GM19351 (cell line): ENCODE measurements at regions not wholly inside any gene's neighbourhood (a gene's known extent, or its start where the extent isn't known, plus 50 kb on each side); places are given as distances from the start of the nearest gene placed in this dataset.
"Not testable (repeated sequence)": the region's sequence is repeated elsewhere in the genome, so short reads cannot be mapped to it uniquely, and the experiment has no call there.

Source experiments
- ATAC-seq: cut with Tn5 transposase; IDR thresholded peaks from one replicate; pipeline ENCODE4 v1.9.1; 2021; ENCODE audit warnings: mild to moderate bottlenecking, moderate library complexity; ENCODE audit not compliant: unreplicated experiment

DNA sequence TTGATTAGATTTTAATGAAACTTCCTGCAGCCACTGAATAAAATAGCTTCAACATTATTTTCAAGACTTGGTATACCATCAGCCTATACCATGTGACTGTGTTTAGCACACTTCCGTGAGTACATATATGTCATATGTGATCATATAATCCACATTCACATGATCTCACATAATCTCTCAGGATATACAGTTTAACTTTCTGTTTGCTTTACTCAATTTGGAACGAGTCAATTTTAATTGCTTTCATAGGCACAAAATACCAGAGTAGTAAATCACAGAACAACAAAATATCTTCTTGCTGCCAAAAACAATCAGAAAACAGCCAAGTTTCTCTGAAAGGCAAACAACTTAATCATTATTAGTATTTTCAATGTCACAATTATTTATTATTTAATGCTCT, 731.1 kb upstream of the DIAPH2 start:
- ATAC-seq, result no peak

DNA sequence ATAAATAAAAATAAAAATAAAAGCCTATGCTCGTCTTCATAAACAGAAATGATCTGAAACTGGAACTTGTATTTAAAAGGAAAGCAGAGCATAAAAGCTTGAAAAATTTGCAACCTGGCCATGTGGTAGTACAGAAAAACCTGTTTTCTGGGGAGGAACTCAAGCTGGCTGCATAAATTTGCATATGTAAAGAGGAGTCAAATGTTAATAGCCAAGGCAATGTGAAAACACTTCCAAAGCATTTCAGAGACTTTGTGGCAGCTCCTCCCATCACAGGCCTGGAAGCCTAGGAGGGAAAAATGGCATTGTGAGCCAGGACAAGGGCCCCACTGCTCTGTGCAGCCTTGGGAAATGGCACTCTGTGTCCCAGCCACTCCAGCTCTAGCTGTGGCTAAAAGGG, 727.9 kb upstream of the DIAPH2 start:
- no peak for ATAC-seq

DNA sequence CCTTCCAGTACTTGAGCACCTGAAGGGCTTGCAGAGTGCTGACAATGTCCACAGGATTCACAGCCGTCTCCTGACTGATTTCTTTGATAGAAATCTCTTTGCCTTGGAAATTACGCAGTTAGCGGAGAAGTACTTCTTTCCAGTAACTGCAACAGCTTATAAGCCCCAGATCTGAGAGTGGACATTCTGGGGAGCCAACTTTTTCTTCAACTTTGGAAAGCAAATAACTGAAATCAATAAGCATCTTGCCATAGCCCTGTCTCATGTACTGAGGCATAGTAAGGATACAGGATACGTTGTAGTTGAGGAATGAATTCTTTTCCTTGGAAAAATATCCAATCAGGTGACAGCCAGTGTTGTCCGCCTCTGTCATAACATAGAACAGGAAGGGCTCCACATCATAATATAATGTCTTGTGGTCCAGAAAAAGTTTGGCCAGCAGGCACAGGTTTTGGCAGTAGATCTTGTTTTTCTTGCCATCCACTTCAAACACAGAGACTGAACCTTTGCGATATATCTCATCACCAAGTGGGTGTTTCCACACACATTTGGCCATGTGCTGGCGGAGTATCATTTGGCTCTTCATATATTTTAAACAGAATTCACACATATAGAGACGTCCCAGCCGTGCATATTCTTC, 711.1 kb upstream of the DIAPH2 start:
- ATAC-seq, result not testable (repeated sequence)

DNA sequence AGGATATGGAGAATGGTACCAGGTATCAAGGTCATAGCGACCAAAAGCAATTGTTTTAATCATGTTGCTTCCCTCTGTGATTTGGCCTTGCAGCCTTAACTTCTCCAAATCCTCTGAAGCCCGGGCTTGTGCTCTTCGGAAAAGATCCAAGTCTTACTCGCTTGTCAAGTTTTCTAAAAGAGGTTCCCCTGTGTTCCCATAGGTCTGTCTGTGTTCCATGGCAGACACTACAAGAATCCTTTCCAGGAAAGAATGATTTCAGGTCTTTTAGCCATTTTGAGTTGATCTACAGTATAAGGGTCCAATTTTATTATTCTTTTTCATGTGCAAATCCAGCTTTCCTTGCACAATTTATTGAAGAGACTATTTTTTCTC, 710.6 kb upstream of the DIAPH2 start:
- no peak for ATAC-seq

DNA sequence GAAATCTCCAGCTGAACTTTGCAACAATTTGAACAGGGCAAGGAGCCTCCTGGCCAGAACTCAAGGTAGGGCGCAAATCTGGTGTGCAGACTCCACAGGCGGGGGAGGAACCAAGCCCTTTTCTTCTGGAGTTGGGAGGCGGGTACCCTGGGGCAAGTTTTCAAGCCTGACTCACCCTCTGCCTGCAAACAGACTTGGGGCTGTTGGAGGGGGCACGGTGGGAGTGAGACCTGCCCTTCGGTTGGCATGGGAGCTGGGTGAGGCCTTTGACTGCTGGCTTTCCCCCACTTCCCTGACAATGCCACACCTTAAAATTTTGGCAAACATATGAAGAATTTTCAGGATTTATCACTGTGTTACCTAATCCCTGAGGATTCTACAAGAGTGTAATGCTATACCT, 709.8 kb upstream of the DIAPH2 start:
- no peak for ATAC-seq

DNA sequence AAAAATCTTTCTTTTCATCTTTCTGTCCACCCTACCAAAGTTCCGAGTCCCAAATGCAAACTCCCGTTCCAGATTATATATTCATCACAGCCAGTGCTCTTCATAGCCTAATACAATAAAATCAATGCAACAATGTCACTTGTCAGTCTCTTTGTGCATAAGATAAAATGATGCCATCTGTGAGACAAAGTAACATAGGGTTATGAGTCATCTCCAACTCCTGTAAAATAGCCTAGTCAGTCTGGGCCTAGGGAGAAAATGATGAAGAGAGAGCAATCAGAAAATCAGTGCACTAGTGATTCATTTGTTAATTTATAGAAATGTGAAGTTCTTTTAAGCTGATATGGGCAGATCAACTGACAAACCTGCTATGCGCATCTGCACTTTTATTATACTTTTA, 689.1 kb upstream of the DIAPH2 start:
- ATAC-seq, result no peak

DNA sequence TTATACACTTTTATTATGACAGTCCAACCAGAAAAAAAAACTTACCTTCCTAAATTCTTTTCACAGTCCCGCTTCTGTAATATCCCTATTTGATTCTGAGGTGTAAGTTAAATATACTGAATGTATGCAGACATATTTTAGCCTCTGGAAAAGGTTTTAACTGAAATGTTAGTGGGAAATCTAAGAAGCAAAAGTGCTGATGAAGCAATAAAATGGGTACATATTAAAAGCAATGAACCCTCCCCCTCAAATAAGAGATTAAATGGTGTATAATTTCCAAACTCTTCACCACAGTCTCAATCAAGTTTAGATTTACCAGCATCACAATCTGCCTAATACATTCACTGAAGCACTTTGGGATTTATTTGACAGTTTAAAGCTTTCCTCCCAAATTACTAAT, 688.3 kb upstream of the DIAPH2 start:
- no peak for ATAC-seq

DNA sequence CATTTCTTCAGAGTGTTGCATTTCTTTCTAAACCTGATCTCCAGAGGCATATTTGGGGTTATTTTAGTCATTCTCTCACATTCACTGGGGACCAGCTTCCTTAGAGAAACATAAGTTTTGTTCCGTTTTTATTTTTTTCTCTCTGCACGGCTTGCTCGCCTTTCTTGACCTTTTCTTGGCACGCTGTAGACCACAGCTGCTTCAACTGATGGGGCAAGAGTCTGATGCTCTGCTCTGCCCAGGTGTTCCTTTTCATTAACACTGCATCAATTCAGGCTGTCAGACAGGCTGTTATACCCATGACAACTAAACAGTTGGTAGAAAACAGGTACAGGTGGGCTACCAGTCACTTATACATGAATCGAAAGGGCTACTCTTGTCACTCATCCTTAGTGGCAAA, 682.2 kb upstream of the DIAPH2 start:
- no peak for ATAC-seq

DNA sequence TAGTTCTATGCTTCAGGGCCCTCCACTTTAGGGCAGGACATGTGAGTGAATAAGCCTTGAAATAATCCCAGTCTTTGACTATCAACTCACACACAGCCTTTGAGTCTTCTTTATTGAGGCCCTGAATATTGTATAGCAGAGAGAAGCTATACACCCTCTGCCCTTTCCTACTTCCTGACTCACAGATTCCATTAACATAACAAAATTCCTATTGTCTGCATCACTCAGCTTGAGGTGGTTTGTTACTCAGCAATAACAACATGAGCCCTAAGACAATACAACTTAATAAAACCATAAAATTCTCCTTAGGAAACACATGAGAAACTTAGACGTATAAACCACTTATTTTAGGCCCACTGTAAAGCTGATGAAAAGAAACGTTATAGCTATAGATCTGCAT, 680.3 kb upstream of the DIAPH2 start:
- no peak for ATAC-seq

DNA sequence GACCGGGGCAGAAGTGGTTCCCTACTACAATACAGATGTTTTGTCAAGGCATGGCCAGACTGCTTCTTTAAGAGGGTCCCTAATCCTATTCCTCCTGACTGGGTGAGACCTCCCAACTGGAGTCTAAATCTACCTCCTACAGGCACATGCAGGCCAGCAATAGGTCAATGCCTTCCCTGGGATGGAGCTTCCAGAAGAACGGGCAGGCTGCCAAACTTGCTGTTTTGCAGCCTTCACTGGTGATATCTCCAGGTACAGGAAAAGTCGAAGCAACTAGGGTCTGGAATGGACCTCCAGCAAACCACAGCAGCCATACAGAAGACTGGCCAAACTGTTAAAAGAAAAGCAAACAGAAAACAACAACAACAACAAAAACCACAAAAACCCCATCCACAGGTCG, 678.4 kb upstream of the DIAPH2 start:
- ATAC-seq, result no peak

DNA sequence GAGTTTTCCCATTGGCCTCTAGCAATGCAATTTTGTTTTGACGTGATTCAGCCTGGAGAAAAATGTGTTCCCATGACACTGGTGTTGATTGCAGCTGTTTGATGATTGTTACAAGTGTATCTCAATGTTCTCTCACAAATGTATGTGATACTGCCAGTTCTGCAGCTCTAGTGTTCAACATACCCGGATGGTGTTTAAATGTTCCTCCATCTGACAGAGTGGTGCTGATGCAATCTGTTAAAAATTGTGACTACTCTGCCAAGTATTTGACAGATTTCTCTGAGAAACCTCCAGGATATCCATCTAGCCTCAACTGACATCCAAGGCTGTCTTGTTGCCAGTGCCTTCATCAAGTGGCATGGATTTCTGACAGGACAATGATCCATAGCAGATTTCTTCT, 657.2 kb upstream of the DIAPH2 start:
- ATAC-seq, result no peak

DNA sequence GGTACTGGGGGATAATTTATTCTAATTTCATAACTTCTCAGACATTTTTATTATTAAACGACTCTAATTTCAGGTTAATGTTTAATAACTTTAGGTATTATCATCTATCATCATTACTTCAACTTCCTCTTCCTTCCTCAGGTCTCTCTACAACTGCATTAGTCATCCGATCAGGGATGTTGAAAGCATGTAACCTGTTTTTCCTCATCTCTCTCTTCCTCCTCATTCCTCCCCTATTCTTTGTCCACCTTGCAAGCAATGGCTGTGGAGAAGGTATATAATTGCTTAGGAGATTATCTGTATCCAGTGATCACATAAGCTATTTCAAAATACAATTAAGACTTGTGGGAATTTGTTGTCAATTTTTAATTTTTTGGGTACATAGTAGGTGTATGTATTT, 632.6 kb upstream of the DIAPH2 start:
- ATAC-seq, result no peak

DNA sequence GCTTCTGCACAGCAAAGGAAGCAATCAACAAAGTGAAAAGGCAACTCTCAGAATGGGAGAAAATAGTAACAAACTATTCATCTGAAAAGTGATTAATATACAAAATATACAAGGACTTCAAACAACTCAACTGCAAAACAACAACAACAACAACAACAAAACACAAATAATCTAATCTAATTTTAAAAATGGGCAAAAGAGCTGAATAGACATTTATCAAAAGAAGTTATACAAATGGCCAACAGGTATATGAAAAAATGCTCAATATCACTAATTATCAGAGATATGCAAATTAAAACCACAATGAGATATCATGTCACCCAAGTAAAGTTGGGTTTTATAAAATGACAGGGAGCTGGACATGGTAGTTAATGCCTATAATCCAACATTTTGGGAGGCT, 602.8 kb upstream of the DIAPH2 start:
- no peak for ATAC-seq

DNA sequence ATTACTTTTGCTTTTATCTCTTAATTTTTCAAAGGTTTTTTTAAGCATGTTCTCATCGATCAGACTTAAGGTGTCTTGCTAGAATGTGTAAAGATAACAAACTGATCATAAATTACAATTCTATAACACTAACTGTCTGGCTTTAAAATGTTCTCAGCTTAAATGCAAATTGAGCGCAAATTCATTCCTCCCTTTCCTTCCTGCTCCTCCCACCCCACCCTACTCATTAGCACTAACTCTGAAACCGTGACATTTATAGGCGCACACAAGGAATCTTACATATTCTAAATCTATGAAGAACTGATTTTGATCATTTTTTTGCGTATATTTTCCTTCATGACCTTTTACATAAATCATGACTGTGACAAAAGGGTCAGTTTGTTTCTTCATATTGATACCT, 590.0 kb upstream of the DIAPH2 start:
- no peak for ATAC-seq

DNA sequence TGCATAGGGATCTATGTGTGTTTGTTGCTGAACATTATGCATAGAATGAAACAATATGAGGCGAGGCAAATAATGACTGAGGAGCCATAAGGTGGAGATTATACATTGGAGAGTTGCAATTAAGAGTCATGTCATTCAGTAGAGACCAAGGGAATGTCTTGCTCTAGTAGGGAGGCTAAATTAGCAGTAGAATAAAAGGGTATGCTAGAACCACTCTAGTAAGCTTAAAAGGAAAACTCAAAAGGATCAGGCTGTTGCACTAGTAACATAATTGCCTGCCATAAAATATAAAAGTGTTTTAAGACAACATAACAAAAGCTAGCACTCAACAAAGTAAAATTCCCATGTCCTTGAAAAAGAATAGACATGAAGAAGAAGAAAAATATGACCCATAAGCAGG, 586.2 kb upstream of the DIAPH2 start:
- ATAC-seq, result no peak

DNA sequence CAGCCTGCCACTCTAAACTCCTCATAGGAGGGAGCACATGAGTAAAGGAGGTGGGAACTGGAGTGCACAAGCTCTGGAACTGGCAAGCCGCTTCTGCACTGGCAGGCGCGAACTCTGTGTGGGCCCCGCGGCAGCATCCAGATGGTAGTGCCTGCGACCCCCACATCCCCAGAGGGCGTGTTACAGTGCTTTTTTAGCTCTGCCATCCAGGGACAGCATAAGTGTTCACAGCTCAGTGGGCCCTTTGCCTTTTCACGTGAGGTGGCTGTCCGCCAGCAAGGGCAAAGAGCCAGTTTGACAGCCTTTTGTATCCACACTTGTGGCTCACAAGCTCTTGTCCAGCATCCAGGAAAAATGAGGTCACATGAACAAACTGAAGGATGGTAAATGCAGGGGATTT, 581.6 kb upstream of the DIAPH2 start:
- ATAC-seq, result no peak

DNA sequence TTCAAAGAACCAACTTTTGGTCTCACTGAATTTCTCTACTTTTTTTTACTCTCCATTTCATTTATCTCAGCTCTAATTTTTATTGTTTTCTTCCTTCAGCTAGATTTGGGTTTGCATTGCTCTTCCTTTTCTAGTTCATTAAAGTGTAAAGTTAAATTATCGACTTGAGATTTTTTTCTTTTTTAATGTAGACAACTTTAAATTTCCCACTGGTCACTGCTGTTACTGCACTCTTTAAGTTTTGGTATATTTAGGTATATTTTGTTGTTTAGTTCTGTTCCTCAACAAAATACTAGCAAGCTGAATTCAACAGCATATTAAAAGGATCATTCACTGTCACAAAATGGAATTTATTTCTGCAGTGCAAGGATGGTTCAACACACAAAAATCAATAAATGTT, 572.0 kb upstream of the DIAPH2 start:
- ATAC-seq, result no peak

DNA sequence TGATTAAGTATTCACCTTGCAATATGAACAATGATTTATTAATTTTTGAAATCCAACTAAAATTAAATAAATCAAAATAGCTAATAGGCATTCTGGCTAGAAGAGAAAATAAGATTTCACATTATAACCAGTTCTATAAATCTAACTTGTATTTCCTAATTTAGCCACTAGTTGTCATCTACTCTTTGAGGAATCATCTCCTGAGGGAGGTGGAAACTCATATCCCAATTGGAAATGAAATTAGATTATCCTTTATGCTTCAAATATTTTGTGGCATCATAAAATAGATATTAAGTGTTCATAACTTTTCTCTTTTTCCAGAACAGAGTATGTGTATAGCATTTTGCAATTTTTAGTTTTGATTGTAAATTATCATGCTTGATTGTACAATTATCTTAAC, 558.5 kb upstream of the DIAPH2 start:
- ATAC-seq, result no peak

DNA sequence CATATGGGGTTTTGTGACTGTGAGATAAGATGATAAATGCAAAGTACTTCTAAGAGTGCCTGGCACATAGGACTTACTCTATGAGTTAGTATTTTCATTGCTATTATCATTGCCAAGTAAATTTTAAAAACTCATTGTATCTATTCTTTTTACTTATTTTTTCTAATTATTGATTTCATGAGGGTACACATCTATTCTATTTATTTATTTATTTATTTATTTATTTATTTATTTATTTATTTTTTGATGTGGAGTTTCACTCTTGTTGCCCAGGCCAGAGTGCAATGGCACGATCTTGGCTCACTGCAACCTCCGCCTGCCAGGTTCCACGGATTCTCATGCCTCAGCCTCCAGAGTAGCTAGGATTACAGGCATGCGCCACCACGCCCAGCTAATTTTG, 556.6 kb upstream of the DIAPH2 start:
- not testable (repeated sequence) for ATAC-seq

DNA sequence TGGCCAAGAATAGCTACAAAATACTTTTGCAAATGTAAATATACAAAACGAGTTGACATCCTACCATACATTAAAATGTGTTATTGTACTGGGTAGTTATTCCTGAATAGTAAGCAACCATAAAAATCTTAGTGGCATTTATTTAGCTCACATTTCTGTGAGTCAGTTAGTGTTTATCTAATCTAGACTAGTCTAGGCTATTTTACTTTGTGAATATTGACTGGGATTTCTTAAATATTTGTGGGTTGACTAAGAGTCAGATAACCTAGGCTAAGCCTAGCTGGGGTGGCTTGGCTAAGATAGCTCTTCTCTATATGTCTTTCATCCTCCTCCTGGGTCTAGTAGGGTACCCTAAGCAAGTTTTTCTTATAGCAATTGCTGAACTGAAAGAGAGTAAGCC, 543.8 kb upstream of the DIAPH2 start:
- ATAC-seq, result no peak

DNA sequence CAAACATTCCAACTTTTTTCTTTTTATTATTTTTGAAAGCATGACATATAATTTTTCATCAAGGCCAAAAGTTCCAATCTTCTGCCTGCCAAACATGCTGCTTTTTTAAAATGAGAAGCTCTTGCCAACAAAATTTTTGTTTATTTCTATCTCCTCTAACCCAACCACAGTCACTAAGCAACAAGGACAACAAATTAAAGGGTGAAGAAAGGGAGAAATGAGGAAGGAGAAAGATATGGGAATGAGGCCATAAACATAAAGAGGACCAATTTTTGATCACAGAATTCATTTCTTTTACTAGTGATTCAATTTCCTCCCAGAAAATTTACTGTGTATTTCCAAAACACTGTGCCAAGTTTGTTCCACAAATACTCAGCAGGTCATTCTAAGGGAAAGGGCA, 537.0 kb upstream of the DIAPH2 start:
- ATAC-seq, result no peak

DNA sequence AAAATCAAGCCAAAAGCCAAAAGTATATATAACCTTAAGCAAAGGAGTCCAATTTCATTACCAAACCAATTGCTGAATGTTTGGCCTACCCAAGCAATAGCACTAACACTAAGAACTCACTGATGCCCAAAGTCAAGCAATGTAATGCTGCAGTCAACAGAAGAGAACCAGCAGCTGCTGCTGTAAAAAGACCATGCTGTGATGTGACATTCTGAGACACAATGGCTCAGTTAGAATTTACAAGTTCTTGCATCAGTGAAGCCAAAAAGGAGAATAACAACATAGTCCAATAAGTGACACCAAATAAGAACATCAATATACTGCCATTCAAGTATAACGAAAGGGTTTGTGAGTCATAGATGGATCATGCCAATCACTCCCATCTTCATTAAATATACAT, 514.0 kb upstream of the DIAPH2 start:
- no peak for ATAC-seq

DNA sequence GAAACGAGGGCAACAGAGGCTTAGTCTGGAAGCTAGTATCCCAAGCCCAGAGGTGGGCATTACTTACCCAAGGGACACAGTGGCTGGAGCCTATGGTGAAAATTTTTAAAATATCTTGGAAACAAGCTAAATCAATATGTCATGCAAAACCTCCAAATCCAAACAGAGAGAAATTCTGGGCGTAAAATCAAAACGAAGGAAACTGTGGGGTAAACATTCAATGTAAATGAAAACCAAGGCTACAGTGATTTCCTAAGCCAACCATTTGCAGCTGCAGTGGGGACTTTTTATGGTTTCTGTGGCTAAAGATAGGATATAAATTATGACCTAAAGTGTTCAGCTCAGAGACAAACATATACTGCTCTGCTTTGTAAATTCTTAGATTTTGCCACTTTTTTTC, 507.7 kb upstream of the DIAPH2 start:
- no peak for ATAC-seq

DNA sequence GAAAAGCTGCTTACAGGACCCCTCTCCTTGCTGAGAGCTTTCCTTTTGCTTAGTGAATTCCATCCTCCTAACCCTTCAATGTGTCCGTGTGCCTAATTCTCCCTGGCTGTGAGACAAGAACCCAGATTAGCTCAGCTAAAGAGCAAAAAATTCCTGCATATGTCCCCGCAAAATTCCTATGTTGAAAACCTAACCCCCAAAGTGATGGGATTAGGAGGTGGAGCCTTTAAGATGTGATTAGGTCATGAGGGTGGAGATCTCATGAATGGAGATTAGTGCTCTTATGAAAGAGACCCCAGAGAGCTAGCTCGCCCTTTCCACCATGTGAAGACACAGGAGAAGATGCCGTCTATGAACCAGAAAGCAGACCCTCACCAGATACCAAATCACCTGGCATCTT, 503.0 kb upstream of the DIAPH2 start:
- no peak for ATAC-seq
